ENCODE measurements at regions not wholly inside any gene's neighbourhood (a gene's known extent, or its start where the extent isn't known, plus 50 kb on each side); places are given as distances from the start of the nearest gene placed in this dataset.

GRCh38 chr11:32318071-32319055 lies 117.0 kb downstream of the WT1 start:
- DNase-seq, result no peak
- Histone ChIP-seq H3K27me3 (ENCODE audit: control insufficient read depth in 3 of 3, insufficient read depth in 3 of 3, low read length in 3 of 3) (no peaks in the 10 kb centered on the region), H3K36me3 (ENCODE audit: control insufficient read depth in 3 of 3, insufficient read depth in 2 of 3, low read depth in 1 of 3, low read length in 3 of 3) (no peaks in the 10 kb centered on the region), H3K9me3 (ENCODE audit: control insufficient read depth in 2 of 2, insufficient read depth in 1 of 2, low read depth in 1 of 2, low read length in 1 of 2) (no peaks in the 10 kb centered on the region), H3K27ac (ENCODE audit: low read depth in 1 of 3, low read length in 2 of 3) (no peak overlapping the region), H3K4me1 (ENCODE audit: control insufficient read depth in 3 of 3, insufficient read depth in 2 of 3, low read depth in 1 of 3, low read length in 2 of 3) (no peaks in the 10 kb centered on the region), H3K4me3 (ENCODE audit: low read depth in 1 of 3, low read length in 3 of 3) (no peak overlapping the region)
- WGBS, 3 donors, result 79 to 86% (median 81%) methylated on average over 5 of the region's 5 CpGs
- no peak for FAIRE-seq

GRCh38 chr11:32323814-32324130 lies 111.6 kb downstream of the WT1 start:
- Histone ChIP-seq H3K27ac (ENCODE audit: low read depth in 1 of 3, low read length in 2 of 3) (no peak overlapping the region), H3K4me1 (ENCODE audit: control insufficient read depth in 3 of 3, insufficient read depth in 2 of 3, low read depth in 1 of 3, low read length in 2 of 3) (no peaks in the 10 kb centered on the region), H3K27me3 (ENCODE audit: control insufficient read depth in 3 of 3, insufficient read depth in 3 of 3, low read length in 3 of 3) (no peaks in the 10 kb centered on the region), H3K9me3 (ENCODE audit: control insufficient read depth in 2 of 2, insufficient read depth in 1 of 2, low read depth in 1 of 2, low read length in 1 of 2) (no peaks in the 10 kb centered on the region), H3K4me3 (ENCODE audit: low read depth in 1 of 3, low read length in 3 of 3) (no peak overlapping the region), H3K36me3 (ENCODE audit: control insufficient read depth in 3 of 3, insufficient read depth in 2 of 3, low read depth in 1 of 3, low read length in 3 of 3) (no peaks in the 10 kb centered on the region)
- DNase-seq, result no peak
- FAIRE-seq, result no peak
- 13 to 16% (median 15%) methylated on average over 3 of the region's 3 CpGs for WGBS, 3 donors

GRCh38 chr11:32325187-32325586 lies 110.2 kb downstream of the WT1 start:
- DNase-seq, result no peak
- 50 to 55% (median 52%) methylated on average over 3 of the region's 3 CpGs for WGBS, 3 donors
- no peak for FAIRE-seq
- H3K4me1 ChIP-seq (ENCODE audit: control insufficient read depth in 3 of 3, insufficient read depth in 2 of 3, low read depth in 1 of 3, low read length in 2 of 3), result no peaks in the 10 kb centered on the region
- no peaks in the 10 kb centered on the region for H3K27me3 ChIP-seq (ENCODE audit: control insufficient read depth in 3 of 3, insufficient read depth in 3 of 3, low read length in 3 of 3)
- H3K9me3 ChIP-seq (ENCODE audit: control insufficient read depth in 2 of 2, insufficient read depth in 1 of 2, low read depth in 1 of 2, low read length in 1 of 2), result no peaks in the 10 kb centered on the region
- no peak overlapping the region for H3K4me3 ChIP-seq (ENCODE audit: low read depth in 1 of 3, low read length in 3 of 3)
- H3K36me3 ChIP-seq (ENCODE audit: control insufficient read depth in 3 of 3, insufficient read depth in 2 of 3, low read depth in 1 of 3, low read length in 3 of 3), result no peaks in the 10 kb centered on the region
- no peak overlapping the region for H3K27ac ChIP-seq (ENCODE audit: low read depth in 1 of 3, low read length in 2 of 3)

- 90 to 96% (median 95%) methylated on average over 2 of the region's 2 CpGs for WGBS, 3 donors
- Histone ChIP-seq H3K4me1 (ENCODE audit: control insufficient read depth in 3 of 3, insufficient read depth in 2 of 3, low read depth in 1 of 3, low read length in 2 of 3) (no peaks in the 10 kb centered on the region), H3K9me3 (ENCODE audit: control insufficient read depth in 2 of 2, insufficient read depth in 1 of 2, low read depth in 1 of 2, low read length in 1 of 2) (no peaks in the 10 kb centered on the region), H3K4me3 (ENCODE audit: low read depth in 1 of 3, low read length in 3 of 3) (no peak overlapping the region), H3K27ac (ENCODE audit: low read depth in 1 of 3, low read length in 2 of 3) (no peak overlapping the region), H3K27me3 (ENCODE audit: control insufficient read depth in 3 of 3, insufficient read depth in 3 of 3, low read length in 3 of 3) (no peaks in the 10 kb centered on the region), H3K36me3 (ENCODE audit: control insufficient read depth in 3 of 3, insufficient read depth in 2 of 3, low read depth in 1 of 3, low read length in 3 of 3) (no peaks in the 10 kb centered on the region)
- DNase-seq, result no peak
- no peak for FAIRE-seq
Observed at GRCh38 chr11:32325725-32326124, 109.6 kb downstream of the WT1 start.

GRCh38 chr11:32326522-32326921 lies 108.8 kb downstream of the WT1 start:
- FAIRE-seq (no peak), DNase-seq (no peak)
- H3K27me3 ChIP-seq (ENCODE audit: control insufficient read depth in 3 of 3, insufficient read depth in 3 of 3, low read length in 3 of 3), result no peaks in the 10 kb centered on the region
- H3K4me1 ChIP-seq (ENCODE audit: control insufficient read depth in 3 of 3, insufficient read depth in 2 of 3, low read depth in 1 of 3, low read length in 2 of 3), result no peaks in the 10 kb centered on the region
- H3K4me3 ChIP-seq (ENCODE audit: low read depth in 1 of 3, low read length in 3 of 3), result no peak overlapping the region
- WGBS, 3 donors, result 80 to 85% (median 85%) methylated on average over 3 of the region's 3 CpGs
- no peaks in the 10 kb centered on the region for H3K36me3 ChIP-seq (ENCODE audit: control insufficient read depth in 3 of 3, insufficient read depth in 2 of 3, low read depth in 1 of 3, low read length in 3 of 3)
- no peak overlapping the region for H3K27ac ChIP-seq (ENCODE audit: low read depth in 1 of 3, low read length in 2 of 3)
- no peaks in the 10 kb centered on the region for H3K9me3 ChIP-seq (ENCODE audit: control insufficient read depth in 2 of 2, insufficient read depth in 1 of 2, low read depth in 1 of 2, low read length in 1 of 2)

- H3K36me3 ChIP-seq (ENCODE audit: control insufficient read depth in 3 of 3, insufficient read depth in 2 of 3, low read depth in 1 of 3, low read length in 3 of 3), result no peaks in the 10 kb centered on the region
- peaks cover 0 to 5% (median 0%) of the 10 kb centered on the region in 3 donors for H3K4me1 ChIP-seq (ENCODE audit: control insufficient read depth in 3 of 3, insufficient read depth in 2 of 3, low read depth in 1 of 3, low read length in 2 of 3)
- FAIRE-seq, result no peak
- no peaks in the 10 kb centered on the region for H3K9me3 ChIP-seq (ENCODE audit: control insufficient read depth in 2 of 2, insufficient read depth in 1 of 2, low read depth in 1 of 2, low read length in 1 of 2)
- no peak overlapping the region for H3K4me3 ChIP-seq (ENCODE audit: low read depth in 1 of 3, low read length in 3 of 3)
- WGBS, 3 donors, result 61 to 82% (median 74%) methylated on average over 1 of the region's 1 CpG
- no peak overlapping the region for H3K27ac ChIP-seq (ENCODE audit: low read depth in 1 of 3, low read length in 2 of 3)
- DNase-seq, result no peak
- H3K27me3 ChIP-seq (ENCODE audit: control insufficient read depth in 3 of 3, insufficient read depth in 3 of 3, low read length in 3 of 3), result peaks cover 0 to 7% (median 0%) of the 10 kb centered on the region in 3 donors
Observed at GRCh38 chr11:32328392-32328791, 106.9 kb downstream of the WT1 start.

- peaks cover 0 to 7% of the 10 kb centered on the region in 2 donors for H3K9me3 ChIP-seq (ENCODE audit: control insufficient read depth in 2 of 2, insufficient read depth in 1 of 2, low read depth in 1 of 2, low read length in 1 of 2)
- H3K27ac ChIP-seq (ENCODE audit: low read depth in 1 of 3, low read length in 2 of 3), result no peak overlapping the region
- H3K27me3 ChIP-seq (ENCODE audit: control insufficient read depth in 3 of 3, insufficient read depth in 3 of 3, low read length in 3 of 3), result peaks cover 0 to 21% (median 2%) of the 10 kb centered on the region in 3 donors
- H3K4me1 ChIP-seq (ENCODE audit: control insufficient read depth in 3 of 3, insufficient read depth in 2 of 3, low read depth in 1 of 3, low read length in 2 of 3), result peaks cover 0 to 7% (median 0%) of the 10 kb centered on the region in 3 donors
- FAIRE-seq, result no peak
- H3K4me3 ChIP-seq (ENCODE audit: low read depth in 1 of 3, low read length in 3 of 3), result no peak overlapping the region
- H3K36me3 ChIP-seq (ENCODE audit: control insufficient read depth in 3 of 3, insufficient read depth in 2 of 3, low read depth in 1 of 3, low read length in 3 of 3), result no peaks in the 10 kb centered on the region
- 47 to 62% (median 52%) methylated on average over 10 of the region's 10 CpGs for WGBS, 3 donors
- no peak for DNase-seq
Observed at GRCh38 chr11:32331098-32331497, 104.2 kb downstream of the WT1 start.

- H3K4me3 ChIP-seq (ENCODE audit: low read depth in 1 of 3, low read length in 3 of 3), result no peak overlapping the region
- 44 to 78% (median 70%) methylated on average over 1 of the region's 1 CpG for WGBS, 3 donors
- no peaks in the 10 kb centered on the region for H3K36me3 ChIP-seq (ENCODE audit: control insufficient read depth in 3 of 3, insufficient read depth in 2 of 3, low read depth in 1 of 3, low read length in 3 of 3)
- peaks cover 0 to 21% (median 2%) of the 10 kb centered on the region in 3 donors for H3K27me3 ChIP-seq (ENCODE audit: control insufficient read depth in 3 of 3, insufficient read depth in 3 of 3, low read length in 3 of 3)
- peaks cover 0 to 7% of the 10 kb centered on the region in 2 donors for H3K9me3 ChIP-seq (ENCODE audit: control insufficient read depth in 2 of 2, insufficient read depth in 1 of 2, low read depth in 1 of 2, low read length in 1 of 2)
- FAIRE-seq (no peak), DNase-seq (no peak)
- peaks cover 0 to 7% (median 0%) of the 10 kb centered on the region in 3 donors for H3K4me1 ChIP-seq (ENCODE audit: control insufficient read depth in 3 of 3, insufficient read depth in 2 of 3, low read depth in 1 of 3, low read length in 2 of 3)
- no peak overlapping the region for H3K27ac ChIP-seq (ENCODE audit: low read depth in 1 of 3, low read length in 2 of 3)
Observed at GRCh38 chr11:32331792-32332191, 103.5 kb downstream of the WT1 start.
